Heart left ventricle (tissue), 13 donors: ENCODE measurements at regions not wholly inside any gene's neighbourhood (a gene's known extent, or its start where the extent isn't known, plus 50 kb on each side); places are given as distances from the start of the nearest gene placed in this dataset.

Experiments used
- CTCF ChIP-seq, 12 donors: fragments of 200-600 bp; sonication (generic) in 4 of 12; IDR thresholded peaks; one replicate each; pipeline versions ENCODE4 v1.5.0 to v1.8.0; 2018 to 2022; ENCODE audit warnings: antibody characterized with exemption in 12 of 12, mild to moderate bottlenecking in 5 of 12
- POLR2A ChIP-seq, 2 donors: fragments of 450-650 bp; IDR thresholded peaks; one replicate each; pipeline ENCODE4 v1.6.1; 2017; ENCODE audit warnings: antibody characterized with exemption in 2 of 2, mild to moderate bottlenecking in 2 of 2, moderate library complexity in 2 of 2
- donor health status: ischemic (EF 13 %, LVEDD 7.1; RV severe dilation, severe dysfunction).
- donor health status: DM: no; HTN: yes; CAD: no.
- donor health status: DM: no; HTN: no; CAD: no.
- donor health status: ischemic (EF 25% LVEDD 6.9; RV normal size, moderate dysfunction).
- donor health status: ischemic (EF 25% LVEDD 5.7; RV mildly dilated, moderate dysfunction).
- donor health status: ischemic (EF 35%, LVEDD 5.7; RV mildly dilated, moderate dysfunction).
- donor health status: nonischemic (EF 11% LVEDD 7.7; RV severe dilation, severe dysfunction).
- donor health status: DM: yes; HTN: yes; CAD: no.
- donor health status: PGD.
- donor health status: ischemic (EF 29% LVEDD 5.4; RV normal size, mild dysfunction).
- donor health status: nonischemic (EF 23%, LVEDD 6.1; RV moderate dilation, normal function).

- TF ChIP-seq CTCF (IDR thresholded peaks at IDR 0.05), result no peak
- no peak for TF ChIP-seq POLR2A (IDR thresholded peaks at IDR 0.05)
These were observed 226.2 kb downstream of the ZNF326 start for GRCh38 chr1:90220941-90221693.
